HepG2 (cell line): ENCODE measurements at regions not wholly inside any gene's neighbourhood (a gene's known extent, or its start where the extent isn't known, plus 50 kb on each side); places are given as distances from the start of the nearest gene placed in this dataset.

Experiments used
- ATAC-seq: fragments of 200-7000 bp; cut with Tn5 transposase; 3 replicates; pipeline ENCODE4 v1.9.1; 2020; ENCODE audit warnings: mild to moderate bottlenecking, moderate library complexity
- BruUV-seq: library from RNA; stranded (reverse); fragments of 400-500 nt; replicated peaks from 2 replicates; lab custom pipeline; 2021; lab: Mats Ljungman, UMichigan
- CTCF ChIA-PET: fragments of 300-600 bp; formaldehyde crosslinking; extraction: SDS; loops from one replicate; lab custom pipeline; 2021; ENCODE audit warnings: low total read pairs, inconsistent platforms, low intra/inter-chr PET ratio; lab: Yijun Ruan, JAX
- POLR2A ChIA-PET: fragments of 350-600 bp; sonication (Branson Sonifier 250); formaldehyde crosslinking; loops from one replicate; lab custom pipeline; 2020; ENCODE audit warnings: antibody characterized with exemption, inconsistent platforms; lab: Yijun Ruan, JAX
- DNase-seq: peaks from one replicate; pipeline ENCODE4 v3.0.0-alpha.2; 2015; ENCODE audit warnings: low spot score
- FAIRE-seq: peaks from 3 replicates; lab custom pipeline; 2011; peaks lifted over from hg19 to GRCh38; lab: Jason Lieb, UNC
- H2AFZ ChIP-seq: one replicate; pipeline ENCODE4 v1.6.1; 2011; ENCODE audit warnings: low read length, inconsistent platforms
- H3K27ac ChIP-seq: fragments of 300-600 bp; 3 replicates; pipeline ENCODE4 v1.8.0; 2011; ENCODE audit warnings: mixed run types, mild to moderate bottlenecking, mixed read lengths, low read length, inconsistent platforms; ENCODE audit not compliant: insufficient read depth; ENCODE audit errors: extremely low read length
- H3K27me3 ChIP-seq, 2 experiments: fragments of 200-600 bp in 1 of 2; 2 replicates in 1 of 2; 3 replicates in 1 of 2; pipeline versions ENCODE4 v1.6.0 to v1.8.0; 2011; ENCODE audit warnings: low read length in 2 of 2, mild to moderate bottlenecking in 2 of 2, moderate library complexity in 2 of 2, inconsistent platforms in 1 of 2; ENCODE audit not compliant: insufficient read depth in 2 of 2, control insufficient read depth in 1 of 2
- H3K36me3 ChIP-seq, 2 experiments: fragments of 200-600 bp in 1 of 2; replicated peaks in 1 of 2; 2 replicates in 1 of 2; 3 replicates in 1 of 2; pipeline versions ENCODE4 v1.5.1 to v1.8.0; 2011; ENCODE audit warnings: low read length in 2 of 2, inconsistent platforms in 1 of 2; ENCODE audit not compliant: insufficient read depth in 2 of 2, control insufficient read depth in 1 of 2
- H3K4me1 ChIP-seq: 2 replicates; pipeline ENCODE4 v1.5.1; 2012; ENCODE audit warnings: low read length, inconsistent platforms; ENCODE audit not compliant: insufficient read depth
- H3K4me2 ChIP-seq: 2 replicates; pipeline ENCODE4 v1.6.0; 2011; ENCODE audit warnings: low read depth, low read length, inconsistent platforms
- H3K4me3 ChIP-seq, 3 experiments: fragments of 200-600 bp in 1 of 3; sonication (generic), shearing (Covaris generic) in 1 of 3; replicated peaks in 1 of 3; 2 replicates each; pipeline ENCODE4 v1.5.1; 2011 to 2016; ENCODE audit warnings: low read length in 3 of 3, inconsistent platforms in 2 of 3, low read depth in 2 of 3, mild to moderate bottlenecking in 2 of 3, control low read depth in 1 of 3, mixed read lengths in 1 of 3; ENCODE audit not compliant: insufficient read depth in 1 of 3
- H3K79me2 ChIP-seq: one replicate; pipeline ENCODE4 v1.6.1; 2011; ENCODE audit warnings: low read length, inconsistent platforms; ENCODE audit not compliant: insufficient read depth
- H3K9ac ChIP-seq: 2 replicates; pipeline ENCODE4 v1.6.0; 2011; ENCODE audit warnings: mild to moderate bottlenecking, low read depth, low read length, inconsistent platforms; ENCODE audit not compliant: insufficient read depth
- H3K9me3 ChIP-seq: 2 replicates; pipeline ENCODE4 v1.5.1; 2012; ENCODE audit warnings: mild to moderate bottlenecking, low read length
- H4K20me1 ChIP-seq: 2 replicates; pipeline ENCODE4 v1.6.0; 2011; ENCODE audit warnings: inconsistent platforms, mild to moderate bottlenecking, low read length, moderate library complexity; ENCODE audit not compliant: insufficient read depth
- MAFK ChIP-seq, 2 experiments: IDR thresholded peaks in 1 of 2; conservative IDR thresholded peaks in 1 of 2; 2 replicates each; pipeline ENCODE4 v1.6.1; 2011; ENCODE audit warnings: improper control_type of control experiment in 2 of 2, low read length in 2 of 2
- MAZ ChIP-seq, 2 experiments: sonication (generic) in 1 of 2; formaldehyde crosslinking in 1 of 2; IDR thresholded peaks; 2 replicates each; pipeline versions ENCODE4 v1.5.0 to v1.6.1; 2012 to 2020; ENCODE audit warnings: low read depth in 2 of 2, mild to moderate bottlenecking in 2 of 2, borderline replicate concordance in 1 of 2, improper control_type of control experiment in 1 of 2, low read length in 1 of 2, missing genetic modification reagents in 1 of 2, moderate library complexity in 1 of 2
- RBAK ChIP-seq: sonication (generic); formaldehyde crosslinking; IDR thresholded peaks from 2 replicates; pipeline ENCODE4 v1.5.1; 2020; ENCODE audit warnings: mild to moderate bottlenecking, missing genetic modification reagents
- THAP11 ChIP-seq: IDR thresholded peaks from 2 replicates; pipeline ENCODE4 v1.6.1; 2016; ENCODE audit warnings: missing biosample characterization, missing genetic modification reagents
- ZBTB14 ChIP-seq: sonication (generic); formaldehyde crosslinking; IDR thresholded peaks from 2 replicates; pipeline ENCODE4 v1.4.0; 2020; ENCODE audit warnings: missing genetic modification reagents
- ZFP90 ChIP-seq: sonication (generic); formaldehyde crosslinking; IDR thresholded peaks from 2 replicates; pipeline ENCODE4 v1.8.0; 2022; ENCODE audit warnings: missing genetic modification reagents, mild to moderate bottlenecking, inconsistent platforms, borderline replicate concordance
- ZNF572 ChIP-seq: sonication (generic); formaldehyde crosslinking; IDR thresholded peaks from 2 replicates; pipeline ENCODE4 v1.5.1; 2020; ENCODE audit warnings: mild to moderate bottlenecking, missing genetic modification reagents
- ZNF616 ChIP-seq: sonication (generic); formaldehyde crosslinking; IDR thresholded peaks from 2 replicates; pipeline ENCODE4 v1.5.0; 2020; ENCODE audit warnings: low read depth, mild to moderate bottlenecking, missing genetic modification reagents
- ZNF674 ChIP-seq: sonication (generic); formaldehyde crosslinking; IDR thresholded peaks from 2 replicates; pipeline ENCODE4 v1.5.0; 2020; ENCODE audit warnings: low read depth, mild to moderate bottlenecking, missing genetic modification reagents
- ZNF883 ChIP-seq: sonication (generic); formaldehyde crosslinking; IDR thresholded peaks from 2 replicates; pipeline ENCODE4 v1.5.1; 2020; ENCODE audit warnings: mild to moderate bottlenecking, missing genetic modification reagents; ENCODE audit errors: not compliant biosample characterization
- WGBS: methylation state at CpG from one replicate; pipeline ENCODE4 v1.1.6; 2017; ENCODE audit warnings: low lambda C conversion rate; 5-methylcytosine and 5-hydroxymethylcytosine counted together
- in situ Hi-C: cut with HindIII; loops from 2 replicates; pipeline ENCODE4 v1.10.0; 2017; ENCODE audit warnings: low pct_unique_long_range_greater_than_20kb; ENCODE audit not compliant: extremely low pct_ligation_motif_present
- intact Hi-C: fragments of 100-400 bp; cut with micrococcal nuclease; formaldehyde crosslinking; loops from one replicate; pipeline ENCODE4 v1.10.0; 2022; ENCODE audit not compliant: unreplicated experiment
- TF ChIP-seq, protein P1 (sequence below), 2 experiments: IDR thresholded peaks; 2 replicates each; pipeline ENCODE4 v1.6.1; 2011 to 2012; ENCODE audit warnings: low read length in 2 of 2, borderline replicate concordance in 1 of 2, low read depth in 1 of 2, mild to moderate bottlenecking in 1 of 2, moderate library complexity in 1 of 2

- ATAC-seq (no peak), DNase-seq (no peak), FAIRE-seq (no peak)
- Histone ChIP-seq H2AFZ (no peak overlapping the region), H3K27me3 (no peaks in the 10 kb centered on the region), H3K4me2 (no peak overlapping the region), H3K9ac (no peak overlapping the region), H4K20me1 (no peaks in the 10 kb centered on the region), H3K4me1 (peaks cover 20% of the 10 kb centered on the region), H3K79me2 (no peaks in the 10 kb centered on the region), H3K9me3 (no peaks in the 10 kb centered on the region), H3K27ac (no peak overlapping the region), H3K36me3 (no peaks in the 10 kb centered on the region), H3K4me3 (no peak overlapping the region)
- WGBS = 27% methylated on average over 1 of the region's 1 CpG
- in situ Hi-C loops (no loop called here), intact Hi-C loops (no loop called here)
- ChIA-PET CTCF (no interaction called here), POLR2A (no interaction called here)
- no TSS peak for BruUV-seq
- TF ChIP-seq, protein P1, sequence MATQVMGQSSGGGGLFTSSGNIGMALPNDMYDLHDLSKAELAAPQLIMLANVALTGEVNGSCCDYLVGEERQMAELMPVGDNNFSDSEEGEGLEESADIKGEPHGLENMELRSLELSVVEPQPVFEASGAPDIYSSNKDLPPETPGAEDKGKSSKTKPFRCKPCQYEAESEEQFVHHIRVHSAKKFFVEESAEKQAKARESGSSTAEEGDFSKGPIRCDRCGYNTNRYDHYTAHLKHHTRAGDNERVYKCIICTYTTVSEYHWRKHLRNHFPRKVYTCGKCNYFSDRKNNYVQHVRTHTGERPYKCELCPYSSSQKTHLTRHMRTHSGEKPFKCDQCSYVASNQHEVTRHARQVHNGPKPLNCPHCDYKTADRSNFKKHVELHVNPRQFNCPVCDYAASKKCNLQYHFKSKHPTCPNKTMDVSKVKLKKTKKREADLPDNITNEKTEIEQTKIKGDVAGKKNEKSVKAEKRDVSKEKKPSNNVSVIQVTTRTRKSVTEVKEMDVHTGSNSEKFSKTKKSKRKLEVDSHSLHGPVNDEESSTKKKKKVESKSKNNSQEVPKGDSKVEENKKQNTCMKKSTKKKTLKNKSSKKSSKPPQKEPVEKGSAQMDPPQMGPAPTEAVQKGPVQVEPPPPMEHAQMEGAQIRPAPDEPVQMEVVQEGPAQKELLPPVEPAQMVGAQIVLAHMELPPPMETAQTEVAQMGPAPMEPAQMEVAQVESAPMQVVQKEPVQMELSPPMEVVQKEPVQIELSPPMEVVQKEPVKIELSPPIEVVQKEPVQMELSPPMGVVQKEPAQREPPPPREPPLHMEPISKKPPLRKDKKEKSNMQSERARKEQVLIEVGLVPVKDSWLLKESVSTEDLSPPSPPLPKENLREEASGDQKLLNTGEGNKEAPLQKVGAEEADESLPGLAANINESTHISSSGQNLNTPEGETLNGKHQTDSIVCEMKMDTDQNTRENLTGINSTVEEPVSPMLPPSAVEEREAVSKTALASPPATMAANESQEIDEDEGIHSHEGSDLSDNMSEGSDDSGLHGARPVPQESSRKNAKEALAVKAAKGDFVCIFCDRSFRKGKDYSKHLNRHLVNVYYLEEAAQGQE (IDR thresholded peaks at IDR 0.05; ENCODE audit: borderline replicate concordance in 1 of 2, low read depth in 1 of 2, low read length in 2 of 2) = no peak
- TF ChIP-seq ZBTB14 (no peak), ZNF572 (CRISPR knock-in tag) (no peak)
These were observed 58.7 kb upstream of the ARMC2 start for GRCh38 chr6:108789475-108789874.

DNA sequence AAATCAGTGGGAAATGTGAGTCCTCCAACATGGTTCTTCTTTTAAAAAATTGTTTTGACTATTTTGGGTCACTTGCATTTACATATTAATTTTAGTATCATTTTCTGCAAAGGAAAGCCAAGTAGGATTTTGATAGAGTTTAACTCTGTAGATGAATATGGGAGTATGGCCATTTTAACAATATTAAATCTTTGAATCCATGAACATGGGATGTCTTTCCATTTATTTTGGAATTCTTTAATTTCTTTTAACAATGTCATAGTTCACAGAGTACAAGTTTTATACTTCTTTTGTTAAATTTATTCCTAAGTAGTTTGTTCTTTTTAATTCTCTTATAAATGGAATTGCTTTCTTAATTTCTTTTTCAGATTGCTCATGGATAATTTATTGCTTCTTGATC lies 56.5 kb upstream of the ARMC2 start:
- Histone ChIP-seq H4K20me1 (no peaks in the 10 kb centered on the region), H2AFZ (no peak overlapping the region), H3K9me3 (no peaks in the 10 kb centered on the region), H3K4me3 (no peak overlapping the region), H3K36me3 (no peaks in the 10 kb centered on the region), H3K27ac (no peak overlapping the region), H3K4me2 (no peak overlapping the region), H3K79me2 (no peaks in the 10 kb centered on the region), H3K4me1 (peaks cover 37% of the 10 kb centered on the region), H3K9ac (no peak overlapping the region), H3K27me3 (no peaks in the 10 kb centered on the region)
- ChIA-PET CTCF (no interaction called here), POLR2A (no interaction called here)
- no peak for ATAC-seq
- in situ Hi-C loops (no loop called here), intact Hi-C loops (no loop called here)
- no peak for DNase-seq
- no peak for FAIRE-seq
- BruUV-seq = no TSS peak
- TF ChIP-seq THAP11 (no peak), ZNF616 (CRISPR knock-in tag) (no peak), RBAK (CRISPR knock-in tag) (no peak), MAZ (IDR thresholded peaks at IDR 0.05; ENCODE audit: borderline replicate concordance, low read depth, low read length) (no peak), MAZ (CRISPR knock-in tag; IDR thresholded peaks at IDR 0.05; ENCODE audit: low read depth) (no peak), ZNF883 (CRISPR knock-in tag) (no peak), MAFK (conservative IDR thresholded peaks at IDR 0.05 in 1 of 2, IDR thresholded peaks at IDR 0.05 in 1 of 2; ENCODE audit: low read length in 2 of 2) (no peak), ZFP90 (CRISPR knock-in tag) (no peak), ZNF674 (CRISPR knock-in tag) (no peak)
